Nephron progenitor cell (in vitro differentiated cells): ENCODE measurements at regions not wholly inside any gene's neighbourhood (a gene's known extent, or its start where the extent isn't known, plus 50 kb on each side); places are given as distances from the start of the nearest gene placed in this dataset.

Experiments
- DNase-seq: peaks from one replicate; pipeline ENCODE4 v3.0.0; 2021
- H3K27ac Mint-ChIP-seq: 2 replicates; pipeline ENCODE4 v1.8.0; 2021; ENCODE audit warnings: mild to moderate bottlenecking, moderate library complexity, mixed read lengths
- H3K27me3 Mint-ChIP-seq: 2 replicates; pipeline ENCODE4 v1.8.0; 2021; ENCODE audit warnings: mild to moderate bottlenecking, low read depth, mixed read lengths; ENCODE audit not compliant: poor library complexity
- H3K36me3 Mint-ChIP-seq: 2 replicates; pipeline ENCODE4 v1.8.0; 2021; ENCODE audit warnings: low read depth, mixed read lengths
- H3K4me1 Mint-ChIP-seq: 2 replicates; pipeline ENCODE4 v1.8.0; 2021; ENCODE audit warnings: mixed read lengths
- H3K4me3 Mint-ChIP-seq: 2 replicates; pipeline ENCODE4 v1.8.0; 2021; ENCODE audit warnings: mild to moderate bottlenecking, moderate library complexity, mixed read lengths
- H3K9me3 Mint-ChIP-seq: 2 replicates; pipeline ENCODE4 v1.8.0; 2021; ENCODE audit warnings: mild to moderate bottlenecking, moderate library complexity, mixed read lengths
- CTCF ChIP-seq: fragments of 200-600 bp; sonication (generic); IDR thresholded peaks from 2 replicates; pipeline ENCODE4 v1.5.0; 2021; ENCODE audit warnings: antibody characterized with exemption

GRCh38 chr6:26246058-26246457 is 118.9 kb upstream of the BTN3A2 start:
- no peak for TF ChIP-seq CTCF
- no peak for DNase-seq
- Mint-ChIP-seq H3K4me1 (peaks cover 53% of the 10 kb centered on the region), H3K27ac (no peak overlapping the region), H3K4me3 (no peak overlapping the region), H3K27me3 (no peaks in the 10 kb centered on the region), H3K36me3 (no peaks in the 10 kb centered on the region), H3K9me3 (peaks cover 16% of the 10 kb centered on the region)

DNA sequence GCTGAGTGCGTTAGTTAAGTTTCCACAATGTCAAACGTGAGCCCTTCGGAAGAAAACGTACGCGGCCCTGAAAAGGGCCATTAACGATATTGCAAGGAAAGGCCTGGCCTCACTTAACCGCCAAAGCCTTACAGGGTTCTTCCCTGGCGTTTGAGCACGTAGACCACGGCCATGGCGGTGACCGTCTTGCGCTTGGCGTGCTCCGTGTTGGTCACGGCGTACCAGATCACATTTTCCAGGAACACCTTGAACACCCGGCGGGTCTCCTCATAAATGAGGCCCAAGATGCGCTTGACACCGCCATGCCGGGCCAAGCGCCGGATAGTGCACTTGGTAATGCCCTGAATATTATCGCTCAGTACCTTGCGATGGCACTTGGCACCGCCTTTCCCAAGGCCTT is 118.4 kb upstream of the BTN3A2 start:
- Mint-ChIP-seq H3K4me3 (no peak overlapping the region), H3K27ac (no peak overlapping the region), H3K4me1 (peaks cover 53% of the 10 kb centered on the region), H3K36me3 (no peaks in the 10 kb centered on the region), H3K9me3 (peaks cover 14% of the 10 kb centered on the region), H3K27me3 (no peaks in the 10 kb centered on the region)
- no peak for TF ChIP-seq CTCF
- no peak for DNase-seq

DNA sequence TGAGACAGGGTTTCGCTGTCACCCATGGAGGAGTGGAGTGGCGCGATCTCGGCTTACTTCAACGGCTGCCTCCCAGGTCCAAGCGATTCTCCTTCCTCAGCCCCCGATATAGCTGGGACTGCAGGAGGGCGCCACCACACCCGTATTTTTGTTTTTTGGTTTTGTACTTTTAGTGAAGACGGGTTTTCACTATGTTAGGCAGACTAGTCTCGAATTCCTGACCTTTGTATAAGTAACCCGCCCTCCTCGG is 115.4 kb upstream of the BTN3A2 start:
- no peaks in the 10 kb centered on the region for H3K27me3 Mint-ChIP-seq
- H3K9me3 Mint-ChIP-seq, result peaks cover 7% of the 10 kb centered on the region
- peak overlapping the region; percentile 86 for H3K27ac Mint-ChIP-seq
- no peak for DNase-seq
- H3K4me1 Mint-ChIP-seq, result peaks cover 40% of the 10 kb centered on the region
- no peak for TF ChIP-seq CTCF
- H3K36me3 Mint-ChIP-seq, result peaks cover 5% of the 10 kb centered on the region
- peak overlapping the region; percentile 96 for H3K4me3 Mint-ChIP-seq

DNA sequence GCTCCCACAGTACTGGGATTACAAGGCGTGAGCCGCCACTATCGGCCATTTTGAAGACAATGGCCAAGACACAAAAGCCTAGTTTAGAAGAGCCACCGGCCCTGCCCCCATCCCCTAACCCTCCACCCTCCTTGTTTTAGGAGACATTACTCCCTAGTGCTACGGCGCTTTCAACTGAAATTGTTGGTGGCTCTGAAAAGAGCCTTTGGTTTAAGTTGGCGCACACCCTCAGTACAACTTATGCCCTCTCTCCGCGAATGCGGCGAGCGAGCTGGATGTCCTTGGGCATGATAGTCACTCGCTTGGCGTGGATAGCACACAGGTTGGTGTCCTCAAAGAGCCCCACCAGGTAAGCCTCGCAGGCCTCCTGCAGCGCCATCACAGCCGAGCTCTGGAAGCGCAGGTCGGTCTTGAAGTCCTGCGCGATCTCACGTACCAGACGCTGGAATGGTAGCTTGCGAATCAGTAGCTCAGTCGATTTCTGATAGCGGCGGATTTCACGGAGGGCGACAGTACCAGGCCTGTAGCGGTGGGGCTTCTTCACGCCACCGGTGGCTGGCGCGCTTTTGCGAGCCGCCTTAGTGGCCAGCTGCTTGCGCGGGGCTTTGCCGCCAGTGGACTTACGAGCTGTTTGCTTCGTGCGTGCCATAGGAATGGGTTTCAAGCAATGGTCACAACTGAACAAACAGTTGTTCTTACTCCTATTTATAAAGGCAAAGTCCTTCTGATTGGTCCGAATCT is 114.9 kb upstream of the BTN3A2 start:
- DNase-seq, result peak; percentile 53

DNA sequence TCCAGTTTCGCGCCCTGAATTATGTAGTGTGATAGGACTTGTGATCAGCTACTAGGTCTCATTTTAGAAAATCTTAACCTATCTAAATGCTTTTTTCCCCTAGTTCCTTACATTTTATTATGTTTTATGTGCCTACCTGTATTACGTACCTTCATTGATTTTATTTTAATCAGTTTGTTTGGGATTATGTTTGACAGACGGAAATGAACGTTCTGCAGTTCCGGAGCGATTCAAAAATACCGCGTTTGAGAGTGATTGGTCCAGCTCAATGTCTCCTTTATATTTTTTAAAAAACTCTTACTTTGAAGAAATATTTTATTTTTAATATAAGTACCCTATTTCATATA is 114.3 kb upstream of the BTN3A2 start:
- Mint-ChIP-seq H3K4me1 (peaks cover 38% of the 10 kb centered on the region), H3K9me3 (peaks cover 7% of the 10 kb centered on the region), H3K27me3 (no peaks in the 10 kb centered on the region), H3K36me3 (peaks cover 5% of the 10 kb centered on the region), H3K4me3 (peak overlapping the region; percentile 96), H3K27ac (peak overlapping the region; percentile 86)
- DNase-seq, result peak; percentile 32
- no peak for TF ChIP-seq CTCF

More for the DNA sequence above, 114.9 kb upstream of the BTN3A2 start:
- Mint-ChIP-seq H3K36me3 (peaks cover 5% of the 10 kb centered on the region), H3K4me1 (peaks cover 40% of the 10 kb centered on the region), H3K9me3 (peaks cover 7% of the 10 kb centered on the region), H3K27me3 (no peaks in the 10 kb centered on the region), H3K27ac (peak overlapping the region; percentile 86), H3K4me3 (peak overlapping the region; percentile 96)
- no peak for TF ChIP-seq CTCF

- peak; percentile 60 for DNase-seq
- Mint-ChIP-seq H3K9me3 (peaks cover 4% of the 10 kb centered on the region), H3K36me3 (peaks cover 5% of the 10 kb centered on the region), H3K4me1 (peaks cover 40% of the 10 kb centered on the region), H3K4me3 (peak overlapping the region; percentile 96), H3K27me3 (no peaks in the 10 kb centered on the region), H3K27ac (peak overlapping the region; percentile 98)
- no peak for TF ChIP-seq CTCF
These were observed 113.5 kb upstream of the BTN3A2 start for GRCh38 chr6:26251354-26252076.
